Putamen (tissue), 1 donor: ENCODE measurements at regions not wholly inside any gene's neighbourhood (a gene's known extent, or its start where the extent isn't known, plus 50 kb on each side); places are given as distances from the start of the nearest gene placed in this dataset.

ENCODE experiments used
- DNase-seq: peaks from one replicate; pipeline ENCODE4 v3.0.0-alpha.2; 2016; ENCODE audit warnings: low spot score

GRCh38 chr2:60159519-60159918 is 393.9 kb downstream of the BCL11A start:
- no peak for DNase-seq

GRCh38 chr2:60158262-60158661 is 395.2 kb downstream of the BCL11A start:
- DNase-seq = no peak

GRCh38 chr2:60157283-60157682 is 396.2 kb downstream of the BCL11A start:
- no peak for DNase-seq

- no peak for DNase-seq
Measured at GRCh38 chr2:60154142-60154541, 399.3 kb downstream of the BCL11A start.

GRCh38 chr2:60152226-60152833 is 401.1 kb downstream of the BCL11A start:
- no peak for DNase-seq

- no peak for DNase-seq
Measured at GRCh38 chr2:60149176-60149575, 404.3 kb downstream of the BCL11A start.

GRCh38 chr2:60148716-60149115 is 404.7 kb downstream of the BCL11A start:
- no peak for DNase-seq

GRCh38 chr2:60140185-60140584 is 413.3 kb downstream of the BCL11A start:
- no peak for DNase-seq

- DNase-seq = no peak
Measured at GRCh38 chr2:60136913-60137312, 416.5 kb downstream of the BCL11A start.

- no peak for DNase-seq
Measured at GRCh38 chr2:60127191-60127590, 426.3 kb downstream of the BCL11A start.

- no peak for DNase-seq
Measured at GRCh38 chr2:60125611-60126426, 427.6 kb downstream of the BCL11A start.

GRCh38 chr2:60119778-60120177 is 433.7 kb downstream of the BCL11A start:
- DNase-seq = no peak

GRCh38 chr2:60118917-60119316 is 434.5 kb downstream of the BCL11A start:
- DNase-seq = no peak

- no peak for DNase-seq
Measured at GRCh38 chr2:60118061-60118460, 435.4 kb downstream of the BCL11A start.

GRCh38 chr2:60116161-60116875 is 437.1 kb downstream of the BCL11A start:
- no peak for DNase-seq

GRCh38 chr2:60109744-60110143 is 443.7 kb downstream of the BCL11A start:
- no peak for DNase-seq

GRCh38 chr2:60106836-60107529 is 446.5 kb downstream of the BCL11A start:
- no peak for DNase-seq

- no peak for DNase-seq
Measured at GRCh38 chr2:60105906-60106305, 447.5 kb downstream of the BCL11A start.

- no peak for DNase-seq
Measured at GRCh38 chr2:60104514-60105505, 448.6 kb downstream of the BCL11A start.

- no peak for DNase-seq
Measured at GRCh38 chr2:60100034-60100433, 453.4 kb downstream of the BCL11A start.

GRCh38 chr2:60098996-60099395 is 454.5 kb downstream of the BCL11A start:
- DNase-seq = no peak
